Stimulated activated CD4-positive, alpha-beta T cell treated with anti-CD3 and anti-CD28 coated beads, TNF-alpha, amount 100 ng/mL, for 24 hours (primary cell): ENCODE measurements at regions not wholly inside any gene's neighbourhood (a gene's known extent, or its start where the extent isn't known, plus 50 kb on each side); places are given as distances from the start of the nearest gene placed in this dataset.

Experiments
- DNase-seq, 3 experiments: peaks; one replicate each; pipeline ENCODE4 v3.0.0-alpha.2; 2020; ENCODE audit warnings: low read depth in 3 of 3

DNA sequence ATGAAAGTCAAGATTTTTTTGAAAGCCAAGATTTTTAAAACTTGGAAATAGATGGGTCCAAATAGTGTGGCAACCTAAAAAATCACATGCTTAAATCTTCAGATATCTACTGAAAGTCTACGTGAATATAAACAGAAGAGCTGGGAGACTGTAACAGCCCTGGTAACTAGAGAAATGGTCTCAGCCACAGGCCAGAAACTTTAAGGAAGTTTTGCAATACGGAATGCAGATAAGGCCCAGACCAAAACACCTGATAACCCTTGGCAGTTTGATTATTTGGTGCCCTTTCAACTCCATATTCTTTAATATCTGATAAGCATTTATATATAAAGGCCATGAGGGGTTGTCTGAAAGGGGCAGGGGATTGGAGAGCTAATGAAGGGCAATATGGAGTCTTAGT is 537.3 kb upstream of the TGFBR2 start:
- DNase-seq = no peak

DNA sequence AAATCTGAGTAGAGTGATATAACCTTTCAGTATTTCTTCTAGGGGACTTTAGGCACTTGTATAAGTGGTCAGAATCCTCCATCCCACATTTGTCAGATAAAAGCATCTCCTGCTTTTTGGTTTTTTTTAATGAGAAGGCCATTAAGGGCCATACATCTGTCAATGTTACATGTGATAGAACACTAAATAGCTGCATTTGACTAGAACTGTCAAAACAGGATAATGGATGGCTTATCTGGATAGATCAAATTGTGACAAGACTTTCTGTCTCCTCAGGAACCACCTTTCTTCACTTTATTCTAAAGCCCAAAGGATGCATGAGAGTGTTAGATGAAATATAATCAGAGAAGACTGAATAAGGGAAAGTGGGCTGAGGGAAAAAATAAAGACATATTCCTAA is 533.4 kb upstream of the TGFBR2 start:
- no peak for DNase-seq

DNA sequence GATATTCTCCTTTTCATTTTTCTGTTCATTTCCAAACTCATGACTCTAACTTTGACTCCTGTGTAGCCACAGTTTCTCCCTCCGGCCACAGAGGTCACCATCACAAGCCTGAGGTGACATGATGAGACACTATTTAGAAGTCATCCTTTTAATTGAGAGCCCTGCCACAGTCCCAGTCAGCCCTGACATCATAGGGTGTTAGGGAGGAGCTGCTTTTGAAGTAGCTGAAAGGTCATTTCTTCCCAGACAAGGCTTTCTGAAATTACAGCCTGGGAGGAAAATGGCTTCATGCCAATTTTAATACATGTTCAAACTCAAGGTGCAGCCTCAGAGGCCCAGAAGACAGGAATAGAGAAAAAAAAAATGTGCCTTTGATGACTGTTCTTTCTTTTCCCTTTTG is 532.8 kb upstream of the TGFBR2 start:
- no peak for DNase-seq

DNA sequence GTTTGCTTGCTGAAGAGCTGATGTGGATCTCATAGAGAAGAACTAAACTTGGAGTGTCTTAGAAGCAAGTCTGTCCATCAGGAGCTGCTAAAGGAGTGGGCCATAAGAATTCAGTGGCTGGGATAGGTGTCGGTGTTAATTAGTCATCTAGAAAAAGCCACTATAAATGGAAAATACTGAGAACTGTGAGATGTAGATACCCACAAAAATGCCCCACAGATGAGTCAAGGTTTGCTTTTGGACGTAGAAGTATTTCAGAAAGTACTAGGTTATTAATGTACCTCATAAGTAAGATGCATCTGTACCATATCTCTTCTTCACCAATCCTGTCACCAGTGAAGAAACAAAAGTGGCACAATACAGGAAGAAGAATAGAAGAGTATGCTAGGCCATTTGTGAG is 530.9 kb upstream of the TGFBR2 start:
- no peak for DNase-seq

DNA sequence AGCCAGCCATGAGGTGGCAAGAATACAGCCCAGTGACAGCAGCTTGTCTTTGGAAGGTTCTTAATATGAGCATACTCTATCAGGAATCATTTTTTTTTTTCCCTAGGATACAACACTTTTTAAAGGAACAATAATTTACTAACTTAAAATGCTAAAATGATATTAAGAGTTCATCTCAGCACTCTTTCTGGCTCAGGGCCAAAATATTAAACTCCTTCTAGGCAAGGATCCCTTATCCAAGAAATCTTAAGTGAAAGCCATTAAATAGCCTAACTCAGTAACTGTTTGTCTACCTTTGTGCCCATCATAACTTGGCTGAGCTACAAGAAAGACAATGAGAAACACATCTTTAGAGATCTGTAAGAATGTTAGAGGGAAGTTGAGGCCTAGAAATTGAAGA is 529.5 kb upstream of the TGFBR2 start:
- no peak for DNase-seq

DNA sequence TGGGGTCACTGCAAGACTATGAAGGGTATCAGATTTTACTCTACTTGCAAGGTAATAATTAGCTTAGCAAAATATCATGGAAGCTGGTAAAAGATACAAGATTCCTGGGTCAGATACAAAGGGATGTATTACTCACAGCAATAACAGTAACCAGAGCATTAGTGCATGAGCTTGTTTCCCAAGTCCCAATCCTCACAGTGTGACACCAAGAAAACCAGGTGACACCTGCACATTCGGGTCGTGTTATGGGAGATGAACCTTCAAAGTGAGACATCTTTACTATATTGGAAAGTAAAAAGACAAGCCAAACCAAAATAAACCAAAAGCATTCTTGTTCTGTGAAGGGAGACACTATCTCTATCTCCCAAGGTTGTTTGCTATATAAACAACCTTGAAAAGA is 528.7 kb upstream of the TGFBR2 start:
- no peak for DNase-seq

DNA sequence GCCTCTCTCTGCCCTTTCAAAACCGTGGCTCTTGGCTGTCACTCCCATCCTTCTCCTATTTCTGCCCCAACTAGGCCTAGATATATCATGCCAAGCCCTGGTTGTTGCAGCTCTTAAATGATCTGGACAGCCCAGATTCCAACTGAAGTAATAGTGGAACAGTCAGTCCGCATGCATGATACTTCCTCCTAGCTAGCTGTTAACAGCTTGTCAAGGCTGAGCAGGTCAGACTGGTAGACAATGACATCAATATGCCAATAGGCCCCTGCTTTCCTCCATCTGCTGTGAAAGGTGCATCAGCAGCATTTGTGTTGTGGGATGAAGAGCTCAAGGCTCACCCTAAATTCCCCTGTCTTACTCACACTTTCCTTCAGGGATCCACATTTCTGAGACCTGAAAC is 527.7 kb upstream of the TGFBR2 start:
- DNase-seq = no peak

DNA sequence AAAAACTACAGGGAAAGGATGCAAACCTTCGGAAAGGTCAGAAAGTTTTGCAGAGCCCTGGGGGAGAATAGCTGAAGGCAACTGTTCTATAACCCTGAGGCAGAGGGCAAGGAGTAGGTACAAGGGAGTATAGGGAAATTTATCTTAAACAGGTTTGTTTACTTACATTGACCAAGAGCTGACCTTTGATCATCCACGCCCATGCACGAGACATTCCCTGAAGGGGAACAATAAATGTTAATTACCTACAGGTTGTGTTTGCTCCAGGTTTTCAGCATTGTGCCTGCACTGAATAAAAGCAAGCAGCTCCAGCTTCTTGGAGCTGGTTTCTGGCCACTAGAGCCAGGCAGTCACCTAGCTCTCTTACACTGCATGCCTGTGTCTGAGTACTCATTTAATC is 524.5 kb upstream of the TGFBR2 start:
- no peak for DNase-seq

DNA sequence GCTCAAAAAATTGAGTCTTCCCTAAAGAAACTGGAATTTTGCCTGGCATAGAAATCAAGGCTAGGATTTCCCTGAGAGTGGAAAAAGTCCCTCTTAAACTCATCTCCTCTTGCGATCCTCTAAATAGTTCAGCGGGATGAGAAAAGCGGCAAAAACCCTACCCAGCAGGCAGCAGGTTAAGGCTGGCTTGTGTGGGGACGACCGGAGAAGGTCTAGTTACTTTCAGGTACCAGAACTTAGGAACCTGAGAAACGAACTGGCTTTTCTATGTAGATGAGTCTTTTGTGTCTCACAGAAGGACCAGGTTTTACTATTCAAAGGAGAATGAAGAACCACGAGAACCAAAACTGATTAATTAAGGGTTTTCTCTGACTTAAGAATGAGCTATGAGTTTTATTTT is 523.7 kb upstream of the TGFBR2 start:
- no peak for DNase-seq

DNA sequence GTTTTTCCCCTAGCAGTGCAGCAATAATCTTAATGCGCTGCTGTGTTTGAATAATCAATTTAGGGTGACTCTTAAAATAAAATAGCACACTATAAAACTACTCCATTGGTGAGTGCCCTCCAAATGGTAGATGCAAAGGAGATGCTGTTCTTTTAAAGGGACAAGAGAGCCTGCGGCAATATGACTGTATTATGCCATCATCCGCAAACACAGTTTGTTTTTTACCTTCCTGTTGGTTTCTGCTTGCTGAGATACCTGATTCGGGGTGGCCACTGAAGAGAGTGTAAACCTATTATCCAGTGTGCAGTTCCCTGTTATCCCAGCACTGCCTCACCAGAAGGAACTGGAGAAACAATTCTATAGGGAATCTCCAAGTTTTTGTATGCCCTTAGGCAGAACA is 523.1 kb upstream of the TGFBR2 start:
- DNase-seq = no peak

DNA sequence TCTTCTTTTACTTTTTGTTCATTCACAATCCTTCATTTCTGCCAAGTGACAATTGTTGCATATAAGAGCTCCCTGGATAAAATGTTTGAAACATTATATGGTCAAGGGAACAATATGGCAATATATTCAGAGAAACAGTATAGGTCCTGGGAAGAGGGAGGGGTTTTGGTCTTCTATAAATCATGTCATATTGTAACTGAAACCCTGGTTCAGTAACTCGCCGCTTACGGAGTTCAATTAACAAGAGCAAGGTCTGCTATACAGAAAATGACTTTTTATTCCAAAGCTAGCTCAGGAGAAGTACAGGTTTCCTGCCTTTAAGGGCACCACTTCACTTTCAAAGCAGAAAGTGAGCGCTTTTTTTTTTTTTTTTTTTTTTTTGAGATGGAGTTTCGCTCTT is 522.1 kb upstream of the TGFBR2 start:
- DNase-seq = no peak

DNA sequence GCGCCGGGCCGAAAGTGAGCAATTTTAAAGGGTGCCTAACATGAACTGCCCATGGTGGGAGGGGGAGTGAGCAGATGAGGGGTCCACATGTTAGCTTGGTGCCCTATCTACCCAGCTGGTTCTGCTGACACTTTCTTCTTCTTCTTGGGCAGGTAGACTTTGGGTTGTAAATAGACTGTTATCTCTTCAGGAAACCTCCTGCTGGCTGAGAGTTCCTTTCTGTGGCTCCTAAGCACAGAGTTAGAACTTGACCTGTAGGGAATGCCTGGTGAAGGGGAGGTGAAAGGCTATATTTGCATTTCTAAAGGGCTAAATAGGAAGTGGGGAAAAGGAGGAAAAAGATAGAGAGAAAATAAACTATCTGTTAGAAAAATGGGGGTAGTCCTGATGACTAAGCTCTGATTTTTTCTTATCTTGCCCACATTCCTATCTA is 521.4 kb upstream of the TGFBR2 start:
- no peak for DNase-seq

DNA sequence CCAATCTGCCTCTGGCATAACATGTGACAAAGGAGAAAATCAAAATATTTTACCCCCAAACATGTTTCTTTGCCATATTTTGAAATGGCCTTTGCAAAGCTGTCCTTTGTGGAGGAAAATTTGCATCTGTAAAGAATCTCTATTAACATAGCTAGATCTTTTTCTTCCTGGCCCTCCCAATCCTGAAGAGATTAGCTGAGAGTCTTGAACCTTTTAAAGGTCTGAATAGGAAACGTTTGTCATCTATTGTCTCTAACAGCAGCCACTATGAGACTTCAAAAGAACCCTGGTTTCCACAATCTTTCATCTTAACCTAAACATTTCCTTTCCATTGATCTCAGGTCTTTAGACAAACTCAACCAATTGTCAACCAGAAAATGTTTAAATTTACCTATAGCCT is 520.9 kb upstream of the TGFBR2 start:
- DNase-seq = no peak

DNA sequence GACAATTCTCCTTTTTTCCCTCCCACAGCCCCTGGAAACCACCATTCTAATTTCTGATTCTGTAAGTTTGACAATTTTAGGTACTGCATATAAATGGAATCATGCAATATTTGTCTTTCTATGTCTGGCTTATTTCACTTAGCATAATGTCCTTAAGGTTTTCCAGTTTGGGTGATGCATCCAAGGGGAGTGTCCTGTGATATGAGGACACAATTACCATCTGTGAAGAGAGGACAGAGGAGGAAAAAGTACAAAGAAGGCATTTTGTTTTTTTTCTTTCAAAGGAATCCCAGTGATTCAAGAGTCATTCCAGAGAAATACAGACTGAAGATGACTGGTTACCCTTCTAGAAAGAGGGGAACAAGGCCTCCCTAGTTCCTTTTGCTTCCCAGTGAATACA is 514.7 kb upstream of the TGFBR2 start:
- DNase-seq = no peak

DNA sequence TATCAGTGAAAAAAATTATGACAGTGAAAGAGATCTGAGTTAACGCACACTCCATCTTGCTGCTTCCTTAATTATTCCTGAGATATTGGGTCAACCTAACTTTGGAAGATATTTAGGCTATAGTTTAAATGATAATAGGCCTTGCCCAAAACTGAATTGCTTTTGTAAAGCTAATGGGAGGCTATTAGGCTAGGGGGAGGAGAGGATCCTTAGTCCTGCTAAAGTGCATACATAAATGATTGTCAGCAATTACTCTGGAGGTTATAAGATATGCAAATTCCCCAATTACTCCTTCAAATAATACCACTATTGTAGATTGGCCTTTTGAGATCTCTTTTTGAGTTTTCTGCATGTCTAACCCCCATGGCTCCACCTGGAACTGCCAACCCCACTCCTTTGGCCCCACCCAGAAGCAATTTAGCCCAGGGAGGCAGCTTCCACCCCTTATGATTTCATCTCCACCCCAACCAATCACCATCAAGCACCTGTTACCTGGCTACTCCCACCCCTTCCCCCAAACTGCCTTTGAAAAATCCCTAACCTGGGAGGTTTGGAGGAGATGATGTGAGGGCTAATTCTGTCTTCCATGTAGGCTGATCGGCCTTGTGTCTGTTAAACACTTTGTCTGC is 509.3 kb upstream of the TGFBR2 start:
- no peak for DNase-seq

DNA sequence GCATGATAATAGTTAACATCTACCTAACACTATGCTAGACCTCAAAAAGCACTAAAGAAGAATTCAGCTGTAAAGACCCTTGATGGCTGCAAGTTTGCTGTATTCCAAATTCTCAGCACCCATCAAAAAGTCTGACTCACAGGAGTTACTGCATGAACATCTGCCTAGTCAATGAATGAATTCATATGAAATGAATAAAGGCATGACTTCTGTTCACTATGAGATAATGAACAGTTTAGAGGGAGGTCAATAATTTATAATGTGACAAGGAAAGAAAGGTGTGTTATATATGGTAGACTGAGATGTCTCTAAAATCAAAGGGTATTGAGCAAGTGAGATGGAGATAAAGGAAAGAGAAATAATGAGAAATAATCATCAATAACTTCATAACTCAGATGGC is 508.2 kb upstream of the TGFBR2 start:
- no peak for DNase-seq

DNA sequence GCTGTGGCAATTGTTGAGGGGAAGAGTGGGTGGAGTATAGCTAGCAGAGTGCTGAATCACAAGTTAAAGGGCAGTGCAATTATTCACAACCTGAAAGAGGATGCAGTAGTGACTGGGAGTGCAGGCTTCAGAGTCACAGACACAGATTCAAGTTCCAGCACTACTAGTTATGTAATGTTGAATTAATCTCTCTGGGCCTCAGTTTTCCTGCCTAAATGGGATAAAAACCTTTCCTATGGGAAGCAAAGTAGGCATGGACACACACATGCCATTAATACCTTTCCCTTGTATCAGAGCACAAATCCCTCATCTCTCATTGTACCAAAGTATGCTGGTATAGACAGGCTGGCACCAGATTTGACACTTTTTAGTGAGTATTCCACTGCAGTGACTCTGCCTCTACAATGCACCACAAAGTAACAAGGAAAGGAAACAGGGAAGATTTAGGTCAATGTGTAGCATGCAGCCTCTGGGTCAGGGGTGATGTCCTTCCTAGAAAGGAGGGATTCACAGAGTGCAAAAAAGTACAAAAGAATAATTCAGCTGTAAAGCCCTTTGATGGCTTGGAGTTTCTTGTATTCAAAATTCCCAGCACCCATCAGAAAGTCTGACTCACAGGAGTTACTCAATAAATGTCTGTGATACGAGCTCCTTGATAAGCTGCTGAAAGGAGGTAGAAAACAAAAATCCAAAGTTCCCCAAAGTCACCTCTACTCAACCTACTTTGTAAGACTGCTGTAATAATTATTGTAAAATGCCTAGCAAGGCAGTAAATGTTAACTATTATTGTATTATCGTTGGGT is 507.5 kb upstream of the TGFBR2 start:
- DNase-seq = no peak

DNA sequence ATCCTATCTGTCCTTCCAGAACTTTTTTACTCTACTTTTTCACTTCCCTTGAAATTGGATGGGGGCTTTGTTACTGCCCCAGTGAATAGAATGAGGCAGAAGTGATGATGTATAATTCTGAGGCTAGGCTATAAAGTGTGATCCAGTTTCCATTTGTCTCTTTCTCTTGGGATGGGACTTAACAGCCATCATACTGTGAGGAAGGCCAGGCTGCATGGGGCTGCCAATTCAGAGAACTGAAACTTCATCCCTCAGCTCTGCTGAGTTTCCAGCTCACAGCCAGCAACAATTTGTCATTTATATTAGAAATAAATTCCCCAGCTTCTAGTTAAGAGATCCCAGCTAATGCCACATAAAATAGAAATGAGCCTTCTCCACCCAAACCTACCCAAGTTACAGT is 504.0 kb upstream of the TGFBR2 start:
- no peak for DNase-seq

DNA sequence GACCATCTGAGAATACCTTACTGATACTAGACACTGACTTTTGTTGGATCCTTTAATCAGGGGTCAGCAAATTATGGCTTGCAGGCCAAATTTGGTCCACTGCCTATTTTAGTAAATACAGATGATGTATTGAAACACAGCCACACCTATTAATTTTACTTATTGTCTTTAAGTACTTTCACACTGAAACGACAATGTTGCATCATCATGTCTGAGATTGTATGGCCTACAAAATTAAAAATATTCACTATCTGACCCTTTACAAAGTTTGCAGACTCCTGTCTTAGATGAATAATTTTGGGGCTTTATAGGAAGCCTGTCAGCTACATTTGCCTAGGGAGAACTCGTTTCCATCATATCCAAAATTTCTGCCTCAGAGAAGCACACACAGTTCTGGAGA is 503.2 kb upstream of the TGFBR2 start:
- no peak for DNase-seq

DNA sequence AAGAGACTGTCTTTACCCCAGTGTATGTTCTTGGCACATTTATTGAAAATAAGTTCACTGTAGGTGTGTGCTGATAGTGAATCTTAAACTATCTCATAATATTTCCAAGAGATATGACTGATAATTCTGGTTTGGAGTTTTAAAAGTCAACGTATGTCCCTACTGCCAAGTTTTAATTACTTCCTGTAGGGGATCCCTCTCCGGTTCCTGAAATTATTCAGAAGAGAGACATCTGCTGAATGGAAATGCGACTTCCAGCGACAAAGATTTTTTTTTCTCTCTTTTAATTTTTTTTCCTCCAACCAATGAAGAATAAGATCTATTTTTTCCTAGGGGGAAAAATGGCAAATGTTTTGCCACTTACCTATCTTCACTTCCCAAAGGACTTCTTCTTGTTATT is 498.9 kb upstream of the TGFBR2 start:
- DNase-seq = no peak

DNA sequence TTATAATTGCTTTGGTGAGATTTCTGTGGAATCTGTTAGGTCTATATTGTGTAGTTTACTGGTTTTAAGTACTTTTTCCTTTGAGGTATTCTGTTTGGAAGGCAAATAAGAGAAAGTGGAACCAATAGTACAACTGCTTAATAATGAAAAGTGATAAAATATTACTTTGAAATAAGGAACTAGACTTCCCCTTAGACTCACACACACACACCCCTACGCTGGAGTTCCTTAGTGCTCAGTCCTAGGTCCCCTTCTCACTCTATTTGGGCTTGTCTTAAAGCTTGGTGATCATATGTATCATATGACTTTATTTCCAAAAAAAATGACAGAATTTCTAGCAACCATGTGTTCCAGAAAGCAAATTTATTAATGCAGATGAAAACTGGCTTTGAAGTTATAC is 494.0 kb upstream of the TGFBR2 start:
- no peak for DNase-seq

DNA sequence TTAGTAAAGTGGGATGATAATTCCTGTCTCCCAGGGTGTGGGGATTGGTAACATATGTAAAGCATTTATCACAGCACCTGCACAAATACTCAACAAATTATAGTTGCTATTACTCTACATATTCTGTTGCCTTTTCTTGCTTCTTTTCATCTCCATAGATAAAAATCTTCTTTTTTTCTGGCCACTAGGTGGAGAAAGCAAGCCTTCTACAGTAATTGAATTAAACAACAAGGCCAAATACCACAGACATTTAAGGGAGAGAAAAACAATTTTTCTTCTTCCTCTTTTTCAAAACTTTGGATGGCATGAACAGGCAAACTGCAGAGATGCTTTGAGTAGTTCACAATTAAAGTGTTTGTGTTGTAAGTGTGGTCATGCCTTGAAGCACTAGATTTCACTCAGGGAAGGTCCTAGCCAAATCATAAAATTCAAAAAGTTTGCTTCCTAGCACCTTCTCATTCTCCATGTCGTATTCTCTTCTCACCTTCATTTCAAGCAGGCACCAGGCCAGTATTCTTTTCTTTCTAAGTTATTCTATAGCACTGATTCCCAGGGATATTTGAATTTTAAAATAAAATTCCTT is 493.4 kb upstream of the TGFBR2 start:
- DNase-seq = no peak

DNA sequence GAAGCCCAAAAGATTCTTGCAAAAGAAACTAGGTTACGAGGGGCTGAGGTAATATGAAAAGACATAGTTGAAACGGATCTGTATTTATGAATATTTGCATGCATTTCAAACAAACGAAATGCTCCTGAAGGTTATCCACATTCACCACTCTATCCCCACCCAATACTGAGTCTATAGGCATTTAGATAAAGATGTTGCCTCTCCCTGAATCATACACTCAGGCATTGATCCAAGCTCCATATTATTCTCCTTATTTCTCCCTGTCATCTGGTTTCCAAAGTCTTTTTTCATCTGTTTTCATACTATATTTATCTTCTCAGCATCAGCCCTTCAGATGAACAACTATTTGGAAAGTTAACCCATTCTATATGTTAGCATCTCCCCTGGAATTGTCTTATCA is 492.5 kb upstream of the TGFBR2 start:
- no peak for DNase-seq
